Neural cell (in vitro differentiated cells): ENCODE measurements at regions not wholly inside any gene's neighbourhood (a gene's known extent, or its start where the extent isn't known, plus 50 kb on each side); places are given as distances from the start of the nearest gene placed in this dataset.

Experiments
- H2AFZ ChIP-seq: fragments of 200-600, 300-800 bp; sonication (generic), shearing (Covaris generic); 2 replicates; pipeline ENCODE4 v1.6.0; 2014; ENCODE audit warnings: low read depth, mild to moderate bottlenecking, antibody characterized with exemption, low read length, moderate library complexity
- H3F3A ChIP-seq: fragments of 200-600 bp; shearing (Covaris generic); 2 replicates; pipeline ENCODE4 v1.6.1; 2016; ENCODE audit warnings: mild to moderate bottlenecking, moderate library complexity, mixed read lengths, antibody characterized with exemption, low read length; ENCODE audit not compliant: insufficient read depth, poor library complexity, severe bottlenecking
- H3K27ac ChIP-seq: fragments of 200-600, 300-800 bp; sonication (generic), shearing (Covaris generic); 2 replicates; pipeline ENCODE4 v1.5.1; 2014; ENCODE audit warnings: mild to moderate bottlenecking, low read length, moderate library complexity
- H3K27me3 ChIP-seq: fragments of 300-800, 200-600 bp; sonication (generic), shearing (Covaris generic); 2 replicates; pipeline ENCODE4 v1.6.0; 2014; ENCODE audit warnings: mild to moderate bottlenecking, low read depth, low read length, moderate library complexity; ENCODE audit not compliant: insufficient read depth
- H3K36me3 ChIP-seq: fragments of 300-800, 200-600 bp; sonication (generic), shearing (Covaris generic); 2 replicates; pipeline ENCODE4 v1.5.1; 2014; ENCODE audit warnings: mild to moderate bottlenecking, antibody characterized with exemption, low read length, moderate library complexity; ENCODE audit not compliant: insufficient read depth
- H3K4me2 ChIP-seq: fragments of 300-800, 200-600 bp; sonication (generic), shearing (Covaris generic); 2 replicates; pipeline ENCODE4 v1.6.0; 2014; ENCODE audit warnings: mild to moderate bottlenecking, low read length
- H3K4me3 ChIP-seq: fragments of 300-800, 200-600 bp; sonication (generic), shearing (Covaris generic); 2 replicates; pipeline ENCODE4 v1.5.1; 2014; ENCODE audit warnings: mild to moderate bottlenecking, low read length, moderate library complexity
- H3K79me2 ChIP-seq: fragments of 200-600 bp; shearing (Covaris generic); replicated peaks from 2 replicates; pipeline ENCODE4 v1.6.0; 2014; ENCODE audit warnings: mild to moderate bottlenecking, low read length, moderate library complexity; ENCODE audit not compliant: insufficient read depth
- H3K9ac ChIP-seq: fragments of 300-800, 200-600 bp; sonication (generic), shearing (Covaris generic); 2 replicates; pipeline ENCODE4 v1.6.1; 2016; ENCODE audit warnings: mild to moderate bottlenecking, low read length, mixed read lengths
- H3K9me2 ChIP-seq: fragments of 200-600 bp; shearing (Covaris generic); 2 replicates; pipeline ENCODE4 v1.6.1; 2016; ENCODE audit warnings: mild to moderate bottlenecking, low read length, mixed read lengths; ENCODE audit not compliant: insufficient read depth
- H3K9me3 ChIP-seq: fragments of 200-600, 300-800 bp; sonication (generic), shearing (Covaris generic); 2 replicates; pipeline ENCODE4 v1.6.1; 2016; ENCODE audit warnings: mild to moderate bottlenecking, mixed run types, low read length, moderate library complexity, mixed read lengths
- H4K20me1 ChIP-seq: fragments of 200-600 bp; shearing (Covaris generic); 2 replicates; pipeline ENCODE4 v1.6.1; 2016; ENCODE audit warnings: mild to moderate bottlenecking, mixed run types; ENCODE audit not compliant: insufficient read depth
- EP300 ChIP-seq: fragments of 450-650 bp; conservative IDR thresholded peaks from 2 replicates; pipeline ENCODE4 v1.6.1; 2014; ENCODE audit warnings: antibody characterized with exemption, mild to moderate bottlenecking, moderate library complexity; ENCODE audit not compliant: poor library complexity, severe bottlenecking
- EZH2 ChIP-seq: fragments of 200-600, 300-800 bp; shearing (Covaris generic), sonication (generic); IDR thresholded peaks from 2 replicates; pipeline ENCODE4 v1.6.1; 2014; ENCODE audit warnings: antibody characterized with exemption, low read length, borderline replicate concordance, mild to moderate bottlenecking; ENCODE audit not compliant: insufficient read depth, poor library complexity, severe bottlenecking
- MXI1 ChIP-seq: fragments of 450-650 bp; conservative IDR thresholded peaks from 2 replicates; pipeline ENCODE4 v1.6.1; 2014; ENCODE audit warnings: antibody characterized with exemption, mild to moderate bottlenecking; ENCODE audit not compliant: poor library complexity, severe bottlenecking
- POLR2AphosphoS5 ChIP-seq: IDR thresholded peaks from 2 replicates; pipeline ENCODE4 v1.6.1; 2012
- RAD21 ChIP-seq: fragments of 450-650 bp; conservative IDR thresholded peaks from 2 replicates; pipeline ENCODE4 v1.6.1; 2014; ENCODE audit warnings: antibody characterized with exemption, mild to moderate bottlenecking, moderate library complexity
- SMC3 ChIP-seq: fragments of 450-650 bp; conservative IDR thresholded peaks from 2 replicates; pipeline ENCODE4 v1.6.1; 2014; ENCODE audit warnings: antibody characterized with exemption, mild to moderate bottlenecking, moderate library complexity; ENCODE audit not compliant: poor library complexity
- TAF1 ChIP-seq: IDR thresholded peaks from 2 replicates; pipeline ENCODE4 v1.6.1; 2012; ENCODE audit warnings: low read depth
- TF ChIP-seq, protein P1 (sequence below): fragments of 450-650 bp; IDR thresholded peaks from 2 replicates; pipeline ENCODE4 v1.5.1; 2014; ENCODE audit warnings: antibody characterized with exemption, mild to moderate bottlenecking, moderate library complexity; ENCODE audit not compliant: poor library complexity, severe bottlenecking
- TF ChIP-seq, protein P2 (sequence below): IDR thresholded peaks from 2 replicates; pipeline ENCODE4 v1.6.1; 2012; ENCODE audit warnings: borderline replicate concordance

DNA sequence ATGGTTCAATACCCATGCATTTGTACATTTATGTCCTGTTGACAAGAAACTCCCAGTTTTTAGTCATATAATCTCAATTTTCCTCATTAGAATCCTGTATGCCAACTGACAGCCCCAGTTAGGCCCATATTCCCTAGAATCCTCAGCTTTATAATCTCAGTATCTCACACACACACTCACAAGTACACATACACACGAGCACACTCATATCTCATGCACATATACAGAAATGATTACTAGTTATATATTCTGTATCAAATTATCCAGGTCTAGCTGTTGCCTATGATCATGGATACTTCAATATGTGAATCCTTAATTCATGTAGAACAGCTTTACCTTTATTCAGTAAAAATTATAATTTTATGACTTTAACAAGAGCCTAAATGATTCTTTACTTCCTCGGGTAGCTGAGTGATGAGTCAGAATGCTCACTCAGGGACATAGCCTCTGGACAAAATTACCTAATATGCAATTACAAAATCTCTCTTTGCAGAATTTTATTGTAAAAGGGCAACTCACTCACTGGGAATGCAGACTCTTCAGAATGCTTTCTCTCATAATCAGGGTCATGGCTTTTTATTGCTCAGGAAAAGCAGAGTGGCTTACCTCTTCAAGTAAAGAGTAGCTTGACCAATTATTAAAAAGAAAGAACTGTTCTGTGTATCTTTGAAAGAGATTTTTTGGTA, 193.6 kb upstream of the PIK3C3 start:
- Histone ChIP-seq H3K4me3 (no peak overlapping the region), H3K27ac (no peak overlapping the region), H3K9ac (no peak overlapping the region), H3K9me2 (no peaks in the 10 kb centered on the region), H3K79me2 (no peaks in the 10 kb centered on the region), H3F3A (peaks cover 3% of the 10 kb centered on the region), H4K20me1 (no peaks in the 10 kb centered on the region), H3K4me2 (no peak overlapping the region), H3K27me3 (no peaks in the 10 kb centered on the region), H3K36me3 (no peaks in the 10 kb centered on the region), H3K9me3 (no peaks in the 10 kb centered on the region), H2AFZ (no peak overlapping the region)
- TF ChIP-seq POLR2AphosphoS5 (no peak), RAD21 (no peak), TAF1 (no peak), EP300 (no peak)
- TF ChIP-seq, protein P1, sequence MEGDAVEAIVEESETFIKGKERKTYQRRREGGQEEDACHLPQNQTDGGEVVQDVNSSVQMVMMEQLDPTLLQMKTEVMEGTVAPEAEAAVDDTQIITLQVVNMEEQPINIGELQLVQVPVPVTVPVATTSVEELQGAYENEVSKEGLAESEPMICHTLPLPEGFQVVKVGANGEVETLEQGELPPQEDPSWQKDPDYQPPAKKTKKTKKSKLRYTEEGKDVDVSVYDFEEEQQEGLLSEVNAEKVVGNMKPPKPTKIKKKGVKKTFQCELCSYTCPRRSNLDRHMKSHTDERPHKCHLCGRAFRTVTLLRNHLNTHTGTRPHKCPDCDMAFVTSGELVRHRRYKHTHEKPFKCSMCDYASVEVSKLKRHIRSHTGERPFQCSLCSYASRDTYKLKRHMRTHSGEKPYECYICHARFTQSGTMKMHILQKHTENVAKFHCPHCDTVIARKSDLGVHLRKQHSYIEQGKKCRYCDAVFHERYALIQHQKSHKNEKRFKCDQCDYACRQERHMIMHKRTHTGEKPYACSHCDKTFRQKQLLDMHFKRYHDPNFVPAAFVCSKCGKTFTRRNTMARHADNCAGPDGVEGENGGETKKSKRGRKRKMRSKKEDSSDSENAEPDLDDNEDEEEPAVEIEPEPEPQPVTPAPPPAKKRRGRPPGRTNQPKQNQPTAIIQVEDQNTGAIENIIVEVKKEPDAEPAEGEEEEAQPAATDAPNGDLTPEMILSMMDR: no peak

DNA sequence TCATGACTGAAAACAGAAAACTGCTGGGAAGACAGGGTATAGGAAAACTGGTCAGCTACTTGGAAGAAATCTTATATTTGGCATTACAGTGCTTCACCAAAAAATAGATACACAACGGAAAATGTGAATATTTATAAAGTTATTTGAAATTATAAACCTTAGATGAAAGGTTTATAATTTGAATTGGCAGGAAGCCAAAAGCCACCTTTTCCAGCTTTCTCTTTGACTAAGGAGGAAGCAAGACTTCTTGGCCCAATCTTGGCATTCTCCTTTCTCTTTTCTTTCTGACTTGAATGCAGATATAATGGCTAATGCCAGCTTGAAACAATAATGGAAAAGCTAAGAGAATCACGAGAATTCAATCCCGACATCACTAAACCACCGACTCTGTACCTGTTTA, 196.5 kb upstream of the PIK3C3 start:
- Histone ChIP-seq H3K4me3 (no peak overlapping the region), H3K36me3 (no peaks in the 10 kb centered on the region), H3K27me3 (no peaks in the 10 kb centered on the region), H3K27ac (no peak overlapping the region), H2AFZ (no peak overlapping the region), H3K9ac (no peak overlapping the region), H3K4me2 (no peak overlapping the region), H3K9me3 (no peaks in the 10 kb centered on the region), H3K79me2 (no peaks in the 10 kb centered on the region), H3F3A (no peaks in the 10 kb centered on the region), H3K9me2 (no peaks in the 10 kb centered on the region), H4K20me1 (no peaks in the 10 kb centered on the region)
- TF ChIP-seq RAD21 (no peak), POLR2AphosphoS5 (no peak), SMC3 (no peak), EZH2 (no peak), MXI1 (no peak), EP300 (no peak), TAF1 (no peak)
- TF ChIP-seq, protein P1: no peak
- TF ChIP-seq, protein P2, sequence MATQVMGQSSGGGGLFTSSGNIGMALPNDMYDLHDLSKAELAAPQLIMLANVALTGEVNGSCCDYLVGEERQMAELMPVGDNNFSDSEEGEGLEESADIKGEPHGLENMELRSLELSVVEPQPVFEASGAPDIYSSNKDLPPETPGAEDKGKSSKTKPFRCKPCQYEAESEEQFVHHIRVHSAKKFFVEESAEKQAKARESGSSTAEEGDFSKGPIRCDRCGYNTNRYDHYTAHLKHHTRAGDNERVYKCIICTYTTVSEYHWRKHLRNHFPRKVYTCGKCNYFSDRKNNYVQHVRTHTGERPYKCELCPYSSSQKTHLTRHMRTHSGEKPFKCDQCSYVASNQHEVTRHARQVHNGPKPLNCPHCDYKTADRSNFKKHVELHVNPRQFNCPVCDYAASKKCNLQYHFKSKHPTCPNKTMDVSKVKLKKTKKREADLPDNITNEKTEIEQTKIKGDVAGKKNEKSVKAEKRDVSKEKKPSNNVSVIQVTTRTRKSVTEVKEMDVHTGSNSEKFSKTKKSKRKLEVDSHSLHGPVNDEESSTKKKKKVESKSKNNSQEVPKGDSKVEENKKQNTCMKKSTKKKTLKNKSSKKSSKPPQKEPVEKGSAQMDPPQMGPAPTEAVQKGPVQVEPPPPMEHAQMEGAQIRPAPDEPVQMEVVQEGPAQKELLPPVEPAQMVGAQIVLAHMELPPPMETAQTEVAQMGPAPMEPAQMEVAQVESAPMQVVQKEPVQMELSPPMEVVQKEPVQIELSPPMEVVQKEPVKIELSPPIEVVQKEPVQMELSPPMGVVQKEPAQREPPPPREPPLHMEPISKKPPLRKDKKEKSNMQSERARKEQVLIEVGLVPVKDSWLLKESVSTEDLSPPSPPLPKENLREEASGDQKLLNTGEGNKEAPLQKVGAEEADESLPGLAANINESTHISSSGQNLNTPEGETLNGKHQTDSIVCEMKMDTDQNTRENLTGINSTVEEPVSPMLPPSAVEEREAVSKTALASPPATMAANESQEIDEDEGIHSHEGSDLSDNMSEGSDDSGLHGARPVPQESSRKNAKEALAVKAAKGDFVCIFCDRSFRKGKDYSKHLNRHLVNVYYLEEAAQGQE: no peak
